SJCRH30 (cell line): ENCODE measurements at regions not wholly inside any gene's neighbourhood (a gene's known extent, or its start where the extent isn't known, plus 50 kb on each side); places are given as distances from the start of the nearest gene placed in this dataset.

Experiments
- DNase-seq, 2 experiments: peaks; one replicate each; pipeline ENCODE4 v3.0.0-alpha.2; 2015 to 2020
- H3K27ac ChIP-seq: fragments of 250-450 bp; sonication (Bioruptor Pico); 2 replicates; pipeline ENCODE4 v1.5.1; 2020; ENCODE audit warnings: mild to moderate bottlenecking, moderate library complexity
- H3K27me3 ChIP-seq: fragments of 250-450 bp; sonication (Bioruptor Pico); 2 replicates; pipeline ENCODE4 v1.5.1; 2020; ENCODE audit warnings: mild to moderate bottlenecking, moderate library complexity
- H3K36me3 ChIP-seq: fragments of 250-450 bp; sonication (Bioruptor Pico); 2 replicates; pipeline ENCODE4 v1.5.1; 2020; ENCODE audit warnings: mild to moderate bottlenecking, moderate library complexity
- H3K4me1 ChIP-seq: fragments of 250-450 bp; sonication (Bioruptor Pico); 2 replicates; pipeline ENCODE4 v1.5.1; 2020; ENCODE audit warnings: mild to moderate bottlenecking, moderate library complexity
- H3K4me3 ChIP-seq: fragments of 250-450 bp; sonication (Bioruptor Pico); 2 replicates; pipeline ENCODE4 v1.5.1; 2020; ENCODE audit warnings: mild to moderate bottlenecking, moderate library complexity
- H3K9me3 ChIP-seq: fragments of 250-450 bp; sonication (Bioruptor Pico); replicated peaks from 2 replicates; pipeline ENCODE4 v1.5.1; 2020; ENCODE audit warnings: mild to moderate bottlenecking, moderate library complexity

- Histone ChIP-seq H3K9me3 (no peaks in the 10 kb centered on the region), H3K27me3 (no peaks in the 10 kb centered on the region), H3K27ac (no peak overlapping the region), H3K4me1 (no peaks in the 10 kb centered on the region), H3K36me3 (no peaks in the 10 kb centered on the region), H3K4me3 (no peak overlapping the region)
- DNase-seq, result no peak
Measured at GRCh38 chr18:27585602-27586173, 400.6 kb upstream of the CHST9 start.

- no peak for DNase-seq
- H3K9me3 ChIP-seq, result no peaks in the 10 kb centered on the region
- no peak overlapping the region for H3K27ac ChIP-seq
- H3K36me3 ChIP-seq, result no peaks in the 10 kb centered on the region
- H3K4me3 ChIP-seq, result no peak overlapping the region
- no peaks in the 10 kb centered on the region for H3K27me3 ChIP-seq
- no peaks in the 10 kb centered on the region for H3K4me1 ChIP-seq
Measured at GRCh38 chr18:27583466-27583865, 398.4 kb upstream of the CHST9 start.

GRCh38 chr18:27582760-27583412 lies 397.8 kb upstream of the CHST9 start:
- Histone ChIP-seq H3K27ac (no peak overlapping the region), H3K4me1 (no peaks in the 10 kb centered on the region), H3K9me3 (no peaks in the 10 kb centered on the region), H3K27me3 (no peaks in the 10 kb centered on the region), H3K36me3 (no peaks in the 10 kb centered on the region), H3K4me3 (no peak overlapping the region)
- DNase-seq, result no peak

- Histone ChIP-seq H3K9me3 (no peaks in the 10 kb centered on the region), H3K36me3 (no peaks in the 10 kb centered on the region), H3K27me3 (no peaks in the 10 kb centered on the region), H3K27ac (no peak overlapping the region), H3K4me3 (no peak overlapping the region), H3K4me1 (no peaks in the 10 kb centered on the region)
- DNase-seq, result no peak
Measured at GRCh38 chr18:27581296-27581904, 396.3 kb upstream of the CHST9 start.

- Histone ChIP-seq H3K4me1 (no peaks in the 10 kb centered on the region), H3K9me3 (no peaks in the 10 kb centered on the region), H3K27me3 (no peaks in the 10 kb centered on the region), H3K4me3 (no peak overlapping the region), H3K27ac (no peak overlapping the region), H3K36me3 (no peaks in the 10 kb centered on the region)
- no peak for DNase-seq
Measured at GRCh38 chr18:27579364-27579763, 394.3 kb upstream of the CHST9 start.

- no peaks in the 10 kb centered on the region for H3K4me1 ChIP-seq
- no peaks in the 10 kb centered on the region for H3K9me3 ChIP-seq
- no peak overlapping the region for H3K27ac ChIP-seq
- no peak overlapping the region for H3K4me3 ChIP-seq
- DNase-seq, result no peak
- no peaks in the 10 kb centered on the region for H3K27me3 ChIP-seq
- H3K36me3 ChIP-seq, result no peaks in the 10 kb centered on the region
Measured at GRCh38 chr18:27577752-27578151, 392.6 kb upstream of the CHST9 start.

- DNase-seq, result no peak
- Histone ChIP-seq H3K27me3 (no peaks in the 10 kb centered on the region), H3K36me3 (no peaks in the 10 kb centered on the region), H3K9me3 (no peaks in the 10 kb centered on the region), H3K4me1 (no peaks in the 10 kb centered on the region), H3K27ac (no peak overlapping the region), H3K4me3 (no peak overlapping the region)
Measured at GRCh38 chr18:27577265-27577664, 392.2 kb upstream of the CHST9 start.

- Histone ChIP-seq H3K27ac (no peak overlapping the region), H3K36me3 (no peaks in the 10 kb centered on the region), H3K9me3 (no peaks in the 10 kb centered on the region), H3K27me3 (no peaks in the 10 kb centered on the region), H3K4me1 (no peaks in the 10 kb centered on the region), H3K4me3 (no peak overlapping the region)
- DNase-seq, result no peak
Measured at GRCh38 chr18:27567434-27567833, 382.3 kb upstream of the CHST9 start.

- Histone ChIP-seq H3K9me3 (no peaks in the 10 kb centered on the region), H3K4me1 (no peaks in the 10 kb centered on the region), H3K27me3 (no peaks in the 10 kb centered on the region), H3K27ac (no peak overlapping the region), H3K4me3 (no peak overlapping the region), H3K36me3 (no peaks in the 10 kb centered on the region)
- DNase-seq, result no peak
Measured at GRCh38 chr18:27564066-27564465, 379.0 kb upstream of the CHST9 start.

- Histone ChIP-seq H3K4me3 (no peak overlapping the region), H3K9me3 (no peaks in the 10 kb centered on the region), H3K4me1 (no peaks in the 10 kb centered on the region), H3K36me3 (no peaks in the 10 kb centered on the region), H3K27me3 (no peaks in the 10 kb centered on the region), H3K27ac (no peak overlapping the region)
- no peak for DNase-seq
Measured at GRCh38 chr18:27558388-27559155, 373.5 kb upstream of the CHST9 start.

- DNase-seq, result no peak
- Histone ChIP-seq H3K36me3 (no peaks in the 10 kb centered on the region), H3K9me3 (no peaks in the 10 kb centered on the region), H3K4me1 (no peaks in the 10 kb centered on the region), H3K27ac (no peak overlapping the region), H3K4me3 (no peak overlapping the region), H3K27me3 (no peaks in the 10 kb centered on the region)
Measured at GRCh38 chr18:27556741-27557140, 371.6 kb upstream of the CHST9 start.

- Histone ChIP-seq H3K36me3 (no peaks in the 10 kb centered on the region), H3K4me1 (no peaks in the 10 kb centered on the region), H3K27me3 (no peaks in the 10 kb centered on the region), H3K4me3 (no peak overlapping the region), H3K9me3 (no peaks in the 10 kb centered on the region), H3K27ac (no peak overlapping the region)
- no peak for DNase-seq
Measured at GRCh38 chr18:27549335-27550039, 364.4 kb upstream of the CHST9 start.

- Histone ChIP-seq H3K4me3 (no peak overlapping the region), H3K9me3 (no peaks in the 10 kb centered on the region), H3K27ac (no peak overlapping the region), H3K27me3 (no peaks in the 10 kb centered on the region), H3K36me3 (no peaks in the 10 kb centered on the region), H3K4me1 (no peaks in the 10 kb centered on the region)
- DNase-seq, result no peak
Measured at GRCh38 chr18:27546991-27547390, 361.9 kb upstream of the CHST9 start.

- Histone ChIP-seq H3K36me3 (no peaks in the 10 kb centered on the region), H3K4me3 (no peak overlapping the region), H3K27ac (no peak overlapping the region), H3K9me3 (no peaks in the 10 kb centered on the region), H3K27me3 (no peaks in the 10 kb centered on the region), H3K4me1 (no peaks in the 10 kb centered on the region)
- no peak for DNase-seq
Measured at GRCh38 chr18:27544206-27544605, 359.1 kb upstream of the CHST9 start.

GRCh38 chr18:27541293-27541692 lies 356.2 kb upstream of the CHST9 start:
- no peak for DNase-seq
- no peaks in the 10 kb centered on the region for H3K27me3 ChIP-seq
- no peaks in the 10 kb centered on the region for H3K4me1 ChIP-seq
- H3K9me3 ChIP-seq, result no peaks in the 10 kb centered on the region
- H3K36me3 ChIP-seq, result no peaks in the 10 kb centered on the region
- H3K4me3 ChIP-seq, result no peak overlapping the region
- H3K27ac ChIP-seq, result no peak overlapping the region
